ENCODE measurements at regions not wholly inside any gene's neighbourhood (a gene's known extent, or its start where the extent isn't known, plus 50 kb on each side); places are given as distances from the start of the nearest gene placed in this dataset.

- H3K36me3 ChIP-seq: no peaks in the 10 kb centered on the region
- H3K4me1 ChIP-seq: no peaks in the 10 kb centered on the region
- H3K27ac ChIP-seq: no peak overlapping the region
- H3K27me3 ChIP-seq: no peaks in the 10 kb centered on the region
- no peak for DNase-seq
- H3K9me3 ChIP-seq: no peaks in the 10 kb centered on the region
- TF ChIP-seq, protein P1, sequence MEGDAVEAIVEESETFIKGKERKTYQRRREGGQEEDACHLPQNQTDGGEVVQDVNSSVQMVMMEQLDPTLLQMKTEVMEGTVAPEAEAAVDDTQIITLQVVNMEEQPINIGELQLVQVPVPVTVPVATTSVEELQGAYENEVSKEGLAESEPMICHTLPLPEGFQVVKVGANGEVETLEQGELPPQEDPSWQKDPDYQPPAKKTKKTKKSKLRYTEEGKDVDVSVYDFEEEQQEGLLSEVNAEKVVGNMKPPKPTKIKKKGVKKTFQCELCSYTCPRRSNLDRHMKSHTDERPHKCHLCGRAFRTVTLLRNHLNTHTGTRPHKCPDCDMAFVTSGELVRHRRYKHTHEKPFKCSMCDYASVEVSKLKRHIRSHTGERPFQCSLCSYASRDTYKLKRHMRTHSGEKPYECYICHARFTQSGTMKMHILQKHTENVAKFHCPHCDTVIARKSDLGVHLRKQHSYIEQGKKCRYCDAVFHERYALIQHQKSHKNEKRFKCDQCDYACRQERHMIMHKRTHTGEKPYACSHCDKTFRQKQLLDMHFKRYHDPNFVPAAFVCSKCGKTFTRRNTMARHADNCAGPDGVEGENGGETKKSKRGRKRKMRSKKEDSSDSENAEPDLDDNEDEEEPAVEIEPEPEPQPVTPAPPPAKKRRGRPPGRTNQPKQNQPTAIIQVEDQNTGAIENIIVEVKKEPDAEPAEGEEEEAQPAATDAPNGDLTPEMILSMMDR (IDR thresholded peaks at IDR 0.05): no peak
- no peak for TF ChIP-seq POLR2A (IDR thresholded peaks at IDR 0.05)
- no peak overlapping the region for H3K4me3 ChIP-seq
Observed at GRCh38 chr4:125975861-125976397, 661.2 kb downstream of the FAT4 start.

- DNase-seq: no peak
- no peak for TF ChIP-seq POLR2A (IDR thresholded peaks at IDR 0.05)
- TF ChIP-seq, protein P1 (IDR thresholded peaks at IDR 0.05): no peak
- no peaks in the 10 kb centered on the region for H3K9me3 ChIP-seq
- H3K4me3 ChIP-seq: no peak overlapping the region
- H3K27ac ChIP-seq: no peak overlapping the region
- H3K4me1 ChIP-seq: no peaks in the 10 kb centered on the region
- H3K36me3 ChIP-seq: no peaks in the 10 kb centered on the region
- no peaks in the 10 kb centered on the region for H3K27me3 ChIP-seq
Observed at GRCh38 chr4:125979950-125980349, 665.2 kb downstream of the FAT4 start.

GRCh38 chr4:125983168-125983567 is 668.4 kb downstream of the FAT4 start:
- no peaks in the 10 kb centered on the region for H3K27me3 ChIP-seq
- H3K4me1 ChIP-seq: no peaks in the 10 kb centered on the region
- TF ChIP-seq, protein P1 (IDR thresholded peaks at IDR 0.05): no peak
- H3K27ac ChIP-seq: no peak overlapping the region
- H3K36me3 ChIP-seq: no peaks in the 10 kb centered on the region
- H3K9me3 ChIP-seq: no peaks in the 10 kb centered on the region
- DNase-seq: no peak
- H3K4me3 ChIP-seq: no peak overlapping the region

- Histone ChIP-seq H3K36me3 (no peaks in the 10 kb centered on the region), H3K27ac (no peak overlapping the region), H3K4me1 (no peaks in the 10 kb centered on the region), H3K27me3 (no peaks in the 10 kb centered on the region), H3K4me3 (no peak overlapping the region), H3K9me3 (no peaks in the 10 kb centered on the region)
- no peak for TF ChIP-seq POLR2A (IDR thresholded peaks at IDR 0.05)
- TF ChIP-seq, protein P1 (IDR thresholded peaks at IDR 0.05): no peak
- no peak for DNase-seq
Observed at GRCh38 chr4:125985856-125986255, 671.1 kb downstream of the FAT4 start.

DNA sequence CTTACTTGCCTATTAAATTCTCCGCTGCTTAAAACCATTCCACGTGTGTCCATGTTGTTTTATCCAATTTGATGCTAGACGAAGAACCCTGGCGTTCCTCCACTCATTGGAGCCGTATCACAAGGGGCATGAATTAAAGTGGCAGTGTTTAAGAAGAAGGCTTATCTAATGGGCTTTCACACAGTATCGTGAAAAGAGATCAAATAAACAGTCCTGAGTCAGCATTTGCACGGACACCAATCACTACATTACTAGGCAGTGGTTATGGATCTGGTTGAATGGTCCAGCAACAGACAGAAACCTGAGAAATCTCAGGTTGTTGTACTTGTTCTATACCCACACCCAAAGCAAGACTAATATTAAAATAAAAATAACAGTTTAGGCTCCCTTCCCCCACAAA is 671.6 kb downstream of the FAT4 start:
- TF ChIP-seq, protein P1 (IDR thresholded peaks at IDR 0.05): no peak
- TF ChIP-seq POLR2A (IDR thresholded peaks at IDR 0.05): no peak
- H3K9me3 ChIP-seq: no peaks in the 10 kb centered on the region
- no peaks in the 10 kb centered on the region for H3K4me1 ChIP-seq
- no peaks in the 10 kb centered on the region for H3K27me3 ChIP-seq
- H3K36me3 ChIP-seq: no peaks in the 10 kb centered on the region
- H3K4me3 ChIP-seq: no peak overlapping the region
- no peak for DNase-seq
- no peak overlapping the region for H3K27ac ChIP-seq

GRCh38 chr4:125988464-125988863 is 673.7 kb downstream of the FAT4 start:
- H3K27me3 ChIP-seq: no peaks in the 10 kb centered on the region
- H3K4me1 ChIP-seq: no peaks in the 10 kb centered on the region
- no peak overlapping the region for H3K27ac ChIP-seq
- no peak overlapping the region for H3K4me3 ChIP-seq
- no peak for DNase-seq
- H3K9me3 ChIP-seq: no peaks in the 10 kb centered on the region
- TF ChIP-seq, protein P1 (IDR thresholded peaks at IDR 0.05): no peak
- TF ChIP-seq POLR2A (IDR thresholded peaks at IDR 0.05): no peak
- no peaks in the 10 kb centered on the region for H3K36me3 ChIP-seq

All from Peyer's patch (tissue), 4 donors.